NCI-H748 (cell line): ENCODE measurements at regions not wholly inside any gene's neighbourhood (a gene's known extent, or its start where the extent isn't known, plus 50 kb on each side); places are given as distances from the start of the nearest gene placed in this dataset.

Source experiments
- DNase-seq: peaks from one replicate; lab custom pipeline; 2025; ENCODE audit not compliant: unreplicated experiment; lab: John Stamatoyannopoulos, UW

- DNase-seq, result no peak
Measured at GRCh38 chr1:212525479-212526110, 83.0 kb upstream of the ATF3 start.

- no peak for DNase-seq
Measured at GRCh38 chr1:212526111-212526491, 82.5 kb upstream of the ATF3 start.

GRCh38 chr1:212528501-212528900 lies 80.1 kb upstream of the ATF3 start:
- no peak for DNase-seq

GRCh38 chr1:212529211-212529741 lies 79.3 kb upstream of the ATF3 start:
- no peak for DNase-seq

- DNase-seq, result no peak
Measured at GRCh38 chr1:212531267-212531666, 77.3 kb upstream of the ATF3 start.

GRCh38 chr1:212531796-212532195 lies 76.8 kb upstream of the ATF3 start:
- no peak for DNase-seq

GRCh38 chr1:212532469-212533147 lies 76.0 kb upstream of the ATF3 start:
- DNase-seq, result no peak

- DNase-seq, result no peak
Measured at GRCh38 chr1:212533148-212533517, 75.4 kb upstream of the ATF3 start.

GRCh38 chr1:212536586-212536985 lies 72.0 kb upstream of the ATF3 start:
- DNase-seq, result no peak

GRCh38 chr1:212537610-212538009 lies 71.0 kb upstream of the ATF3 start:
- DNase-seq, result no peak

- no peak for DNase-seq
Measured at GRCh38 chr1:212539737-212540430, 68.7 kb upstream of the ATF3 start.

GRCh38 chr1:212542761-212543187 lies 65.8 kb upstream of the ATF3 start:
- DNase-seq, result no peak

- DNase-seq, result no peak
Measured at GRCh38 chr1:212544110-212544509, 64.5 kb upstream of the ATF3 start.

GRCh38 chr1:212545941-212546635 lies 62.5 kb upstream of the ATF3 start:
- DNase-seq, result no peak

- no peak for DNase-seq
Measured at GRCh38 chr1:212549503-212550017, 59.0 kb upstream of the ATF3 start.

GRCh38 chr1:212551929-212552328 lies 56.6 kb upstream of the ATF3 start:
- no peak for DNase-seq

- no peak for DNase-seq
Measured at GRCh38 chr1:212553676-212554075, 54.9 kb upstream of the ATF3 start.

- no peak for DNase-seq
Measured at GRCh38 chr1:212554401-212554800, 54.2 kb upstream of the ATF3 start.

- no peak for DNase-seq
Measured at GRCh38 chr1:212555426-212555825, 53.1 kb upstream of the ATF3 start.

- DNase-seq, result no peak
Measured at GRCh38 chr1:212556822-212557549, 51.6 kb upstream of the ATF3 start.
